ENCODE measurements at regions not wholly inside any gene's neighbourhood (a gene's known extent, or its start where the extent isn't known, plus 50 kb on each side); places are given as distances from the start of the nearest gene placed in this dataset.

DNA sequence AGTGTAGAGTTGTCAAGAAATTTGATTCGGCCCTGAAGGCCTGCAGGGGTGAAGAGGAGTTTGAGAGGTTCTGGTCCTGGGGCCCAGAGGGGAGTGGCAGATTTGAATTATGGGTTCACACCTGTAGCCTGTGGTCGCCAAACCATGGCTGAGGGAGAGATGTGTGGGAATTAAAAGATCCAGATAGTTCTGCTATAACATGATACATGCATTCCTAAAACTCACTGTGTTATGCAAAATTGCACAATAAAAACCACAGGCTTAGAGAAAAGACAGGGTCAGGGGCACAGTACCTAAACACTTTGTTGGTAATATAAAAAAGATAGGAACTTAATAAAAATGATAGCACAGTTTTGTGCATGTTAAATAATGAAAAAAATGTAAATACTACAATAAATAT lies 106.2 kb downstream of the TMEM30B start:
- no peak for TF ChIP-seq POLR2A (IDR thresholded peaks at IDR 0.05)
- no peak for TF ChIP-seq CTCF (IDR thresholded peaks at IDR 0.05)
- Histone ChIP-seq H3K36me3 (no peaks in the 10 kb centered on the region), H3K27me3 (no peaks in the 10 kb centered on the region), H3K27ac (no peak overlapping the region), H3K4me3 (replicated peaks in 1 of 3) (no peak overlapping the region), H3K9me3 (no peaks in the 10 kb centered on the region), H3K4me1 (peaks cover 4 to 18% of the 10 kb centered on the region in 2 donors)
- DNase-seq: no peak
- intact Hi-C loops (cut with DNase I): no loop called here
- WGBS, 2 donors: 84 to 86% methylated on average over 2 of the region's 2 CpGs

- Histone ChIP-seq H3K4me3 (replicated peaks in 1 of 3) (no peak overlapping the region), H3K36me3 (no peaks in the 10 kb centered on the region), H3K27ac (no peak overlapping the region), H3K27me3 (no peaks in the 10 kb centered on the region), H3K4me1 (peaks cover 4 to 18% of the 10 kb centered on the region in 2 donors), H3K9me3 (no peaks in the 10 kb centered on the region)
- DNase-seq: no peak
- no peak for TF ChIP-seq CTCF (IDR thresholded peaks at IDR 0.05)
- TF ChIP-seq POLR2A (IDR thresholded peaks at IDR 0.05): no peak
- intact Hi-C loops (cut with DNase I): no loop called here
- WGBS, 2 donors: 63 to 73% methylated on average over 6 of the region's 6 CpGs
These were observed 106.7 kb downstream of the TMEM30B start for GRCh38 chr14:61174441-61174891.

DNA sequence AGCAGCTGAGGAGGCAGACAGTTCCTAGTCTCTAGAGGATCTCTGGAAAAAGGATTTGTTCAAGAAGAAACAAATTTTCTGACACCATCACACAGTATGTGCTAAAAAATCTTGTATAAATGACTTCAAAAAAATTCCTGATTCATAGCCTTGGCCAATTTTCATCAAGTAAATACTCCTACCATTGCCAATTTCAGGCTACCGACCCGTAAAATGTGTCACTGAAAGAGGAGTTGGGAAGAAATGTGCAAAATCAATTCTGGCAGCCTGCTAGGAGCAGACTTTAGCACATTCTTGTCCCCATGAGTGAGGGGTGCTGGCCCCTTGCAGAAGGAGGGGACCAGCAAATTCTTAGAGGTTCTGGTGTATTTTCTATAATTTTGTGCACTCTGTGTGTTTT lies 109.4 kb downstream of the TMEM30B start:
- no peak for DNase-seq
- no peak overlapping the region for H3K4me3 ChIP-seq (replicated peaks in 1 of 3)
- 64 to 76% methylated on average over 2 of the region's 2 CpGs for WGBS, 2 donors
- no peaks in the 10 kb centered on the region for H3K27me3 ChIP-seq
- no peaks in the 10 kb centered on the region for H3K36me3 ChIP-seq
- TF ChIP-seq CTCF (IDR thresholded peaks at IDR 0.05) (no peak), POLR2A (IDR thresholded peaks at IDR 0.05) (no peak)
- H3K9me3 ChIP-seq: no peaks in the 10 kb centered on the region
- no peaks in the 10 kb centered on the region for H3K4me1 ChIP-seq
- intact Hi-C loops (cut with DNase I): no loop called here
- no peak overlapping the region for H3K27ac ChIP-seq

- intact Hi-C loops (cut with DNase I): no loop called here
- H3K9me3 ChIP-seq: no peaks in the 10 kb centered on the region
- H3K36me3 ChIP-seq: no peaks in the 10 kb centered on the region
- 94 to 96% methylated on average over 1 of the region's 1 CpG for WGBS, 2 donors
- H3K27me3 ChIP-seq: no peaks in the 10 kb centered on the region
- no peak for TF ChIP-seq POLR2A (IDR thresholded peaks at IDR 0.05)
- no peak for TF ChIP-seq CTCF (IDR thresholded peaks at IDR 0.05)
- no peaks in the 10 kb centered on the region for H3K4me1 ChIP-seq
- no peak overlapping the region for H3K27ac ChIP-seq
- H3K4me3 ChIP-seq (replicated peaks in 1 of 3): no peak overlapping the region
- DNase-seq: no peak
These were observed 113.0 kb downstream of the TMEM30B start for GRCh38 chr14:61168141-61168540.

- Histone ChIP-seq H3K4me3 (replicated peaks in 1 of 3) (no peak overlapping the region), H3K36me3 (no peaks in the 10 kb centered on the region), H3K4me1 (no peaks in the 10 kb centered on the region), H3K9me3 (no peaks in the 10 kb centered on the region), H3K27me3 (no peaks in the 10 kb centered on the region), H3K27ac (no peak overlapping the region)
- 96 to 99% methylated on average over 1 of the region's 1 CpG for WGBS, 2 donors
- intact Hi-C loops (cut with DNase I): no loop called here
- DNase-seq: no peak
- no peak for TF ChIP-seq CTCF (IDR thresholded peaks at IDR 0.05)
- TF ChIP-seq POLR2A (IDR thresholded peaks at IDR 0.05): no peak
These were observed 113.5 kb downstream of the TMEM30B start for GRCh38 chr14:61167642-61168041.
